Esophagus (tissue), 2 donors: ENCODE measurements at regions not wholly inside any gene's neighbourhood (a gene's known extent, or its start where the extent isn't known, plus 50 kb on each side); places are given as distances from the start of the nearest gene placed in this dataset.

Source experiments
- H3K27ac ChIP-seq, 2 donors: one replicate each; pipeline ENCODE4 v1.5.1; 2013; ENCODE audit warnings: low read depth in 2 of 2, mild to moderate bottlenecking in 2 of 2, inconsistent platforms in 1 of 2, low read length in 1 of 2, moderate library complexity in 1 of 2
- H3K27me3 ChIP-seq, 2 donors: one replicate each; pipeline ENCODE4 v1.6.1; 2013; ENCODE audit warnings: low read length in 2 of 2, control low read depth in 1 of 2, mild to moderate bottlenecking in 1 of 2; ENCODE audit not compliant: insufficient read depth in 2 of 2, control insufficient read depth in 1 of 2
- H3K36me3 ChIP-seq, 2 donors: one replicate each; pipeline ENCODE4 v1.6.1; 2013; ENCODE audit warnings: low read length in 1 of 2; ENCODE audit not compliant: control insufficient read depth in 2 of 2, insufficient read depth in 2 of 2
- H3K4me1 ChIP-seq, 2 donors: one replicate each; pipeline ENCODE4 v1.6.1; 2013; ENCODE audit warnings: low read length in 1 of 2; ENCODE audit not compliant: control insufficient read depth in 2 of 2, insufficient read depth in 2 of 2
- H3K4me3 ChIP-seq, 2 donors: one replicate each; pipeline ENCODE4 v1.5.1; 2013; ENCODE audit warnings: low read length in 2 of 2, mild to moderate bottlenecking in 2 of 2, low read depth in 1 of 2, moderate library complexity in 1 of 2
- H3K9me3 ChIP-seq, 2 donors: one replicate each; pipeline ENCODE4 v1.6.1; 2013; ENCODE audit warnings: mild to moderate bottlenecking in 2 of 2, low read depth in 1 of 2, low read length in 1 of 2, moderate library complexity in 1 of 2; ENCODE audit not compliant: control insufficient read depth in 2 of 2, insufficient read depth in 1 of 2
- WGBS, 2 donors: extraction: QIAGEN DNeasy Blood & Tissue Kit; methylation state at CpG; one replicate each; pipeline ENCODE4 v1.1.7; 2013; 5-methylcytosine and 5-hydroxymethylcytosine counted together
- donor health status: healthy with polysubstance abuse.
- donor health status: Bipolar disorder and iron deficiency.

DNA sequence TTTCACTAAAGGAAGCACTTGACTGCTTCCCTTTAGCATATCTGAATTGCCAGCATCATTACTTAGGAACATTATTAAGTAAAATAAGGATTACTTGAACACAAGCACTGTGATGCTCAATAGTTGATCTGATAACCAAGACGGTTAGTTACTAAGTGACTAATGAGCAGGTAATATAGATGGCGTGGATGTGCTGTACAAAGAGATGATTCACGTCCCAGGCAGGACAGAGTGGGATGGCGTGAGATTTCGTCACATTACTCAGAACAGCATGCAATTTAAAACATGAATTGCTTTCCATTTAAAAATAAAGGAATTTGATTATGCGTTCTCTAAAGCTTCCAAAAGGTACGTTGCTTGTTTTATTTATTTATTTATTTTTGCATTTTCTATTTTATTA is 240.0 kb upstream of the ARHGEF26 start:
- Histone ChIP-seq H3K36me3 (no peaks in the 10 kb centered on the region), H3K4me3 (no peak overlapping the region), H3K27ac (no peak overlapping the region), H3K9me3 (no peaks in the 10 kb centered on the region), H3K4me1 (no peaks in the 10 kb centered on the region), H3K27me3 (no peaks in the 10 kb centered on the region)
- whole genome bisulfite sequencing, 2 donors = 84 to 88% methylated on average over 7 of the region's 7 CpGs

DNA sequence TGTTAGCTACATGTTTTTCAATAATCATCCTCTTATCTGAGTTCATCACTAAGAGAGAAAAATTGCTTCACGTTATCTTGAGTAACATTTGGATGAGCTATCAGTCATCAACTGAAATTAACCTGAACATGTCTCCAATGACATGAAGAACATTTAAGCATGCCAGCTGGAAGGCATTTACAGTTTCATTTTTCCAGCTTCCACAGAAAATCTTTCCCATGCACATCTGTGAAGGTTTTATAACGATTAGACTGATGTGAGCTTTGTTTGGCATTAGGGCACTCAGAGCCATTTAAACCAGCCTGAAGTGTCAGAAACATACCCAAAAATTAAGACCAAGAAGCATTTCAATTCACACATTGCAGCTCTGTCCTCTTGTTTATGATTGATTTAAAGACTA is 235.8 kb upstream of the ARHGEF26 start:
- no peaks in the 10 kb centered on the region for H3K27me3 ChIP-seq
- WGBS, 2 donors = 58 to 62% methylated on average over 2 of the region's 2 CpGs
- no peak overlapping the region for H3K27ac ChIP-seq
- no peaks in the 10 kb centered on the region for H3K36me3 ChIP-seq
- no peaks in the 10 kb centered on the region for H3K4me1 ChIP-seq
- H3K9me3 ChIP-seq = no peaks in the 10 kb centered on the region
- H3K4me3 ChIP-seq = no peak overlapping the region

DNA sequence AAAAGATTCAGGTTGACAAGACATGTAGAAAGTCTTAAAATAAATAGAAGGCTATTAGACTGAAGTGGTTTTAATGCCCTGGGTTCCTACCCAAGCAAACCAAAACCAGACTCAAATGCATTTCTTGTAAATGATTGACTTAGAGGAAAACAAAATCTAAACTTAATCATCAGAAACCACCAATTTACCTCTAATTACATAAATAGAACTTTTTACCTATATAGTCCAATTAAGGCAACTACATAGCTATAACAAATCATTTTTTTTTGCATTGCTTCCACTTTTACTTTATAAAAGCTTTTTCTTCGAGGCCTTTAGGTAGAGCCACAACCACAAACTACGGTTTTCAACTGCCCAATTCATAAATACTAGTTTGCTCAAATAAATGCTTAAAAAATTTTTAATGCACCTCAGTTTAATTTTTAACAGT is 231.3 kb upstream of the ARHGEF26 start:
- no peaks in the 10 kb centered on the region for H3K27me3 ChIP-seq
- no peaks in the 10 kb centered on the region for H3K9me3 ChIP-seq
- no peak overlapping the region for H3K4me3 ChIP-seq
- H3K27ac ChIP-seq = no peak overlapping the region
- no peaks in the 10 kb centered on the region for H3K4me1 ChIP-seq
- no peaks in the 10 kb centered on the region for H3K36me3 ChIP-seq
- 53 to 69% methylated on average over 2 of the region's 2 CpGs for WGBS, 2 donors

DNA sequence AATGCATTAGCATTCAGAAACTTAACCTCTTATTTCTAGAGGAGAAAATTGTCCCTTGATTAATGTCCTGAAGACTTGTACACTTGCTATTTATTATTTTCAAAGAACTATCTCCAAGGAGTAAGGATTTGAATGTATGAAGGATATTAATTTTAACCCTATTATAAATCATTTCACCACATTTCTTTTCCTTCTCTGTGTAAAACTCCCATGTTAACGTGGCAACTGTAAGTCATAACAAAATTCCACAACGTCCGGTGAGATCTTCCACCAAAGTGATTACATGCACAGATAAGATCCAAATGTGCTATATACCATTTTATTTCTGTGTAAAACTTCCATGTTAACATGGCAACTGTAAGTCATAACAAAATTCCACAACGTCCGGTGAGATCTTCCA is 229.1 kb upstream of the ARHGEF26 start:
- H3K27ac ChIP-seq = no peak overlapping the region
- no peaks in the 10 kb centered on the region for H3K27me3 ChIP-seq
- H3K9me3 ChIP-seq = no peaks in the 10 kb centered on the region
- WGBS, 2 donors = 55 to 59% methylated on average over 5 of the region's 5 CpGs
- H3K4me3 ChIP-seq = no peak overlapping the region
- no peaks in the 10 kb centered on the region for H3K4me1 ChIP-seq
- no peaks in the 10 kb centered on the region for H3K36me3 ChIP-seq

DNA sequence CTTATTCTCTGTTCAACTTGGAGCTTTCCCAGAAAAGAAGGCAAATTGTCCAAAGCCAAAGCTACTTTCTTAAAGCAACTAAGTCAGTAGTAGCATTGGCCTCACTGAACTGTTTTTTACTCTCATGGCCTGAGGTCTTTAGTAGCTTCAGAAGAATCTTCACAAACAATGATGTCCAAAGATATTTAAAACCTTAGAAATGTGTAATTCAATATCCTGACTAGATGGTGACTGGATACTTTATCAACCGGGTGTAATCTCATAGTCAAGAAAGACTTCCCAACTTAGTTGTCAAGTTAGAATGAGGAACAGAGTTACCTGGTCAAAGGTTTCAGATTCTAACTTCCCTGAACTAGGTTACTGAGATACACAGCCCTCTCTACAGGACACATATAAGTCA is 226.3 kb upstream of the ARHGEF26 start:
- no peaks in the 10 kb centered on the region for H3K4me1 ChIP-seq
- WGBS, 2 donors = 87 to 94% methylated on average over 1 of the region's 1 CpG
- H3K9me3 ChIP-seq = no peaks in the 10 kb centered on the region
- no peak overlapping the region for H3K27ac ChIP-seq
- H3K36me3 ChIP-seq = no peaks in the 10 kb centered on the region
- H3K4me3 ChIP-seq = no peak overlapping the region
- no peaks in the 10 kb centered on the region for H3K27me3 ChIP-seq

DNA sequence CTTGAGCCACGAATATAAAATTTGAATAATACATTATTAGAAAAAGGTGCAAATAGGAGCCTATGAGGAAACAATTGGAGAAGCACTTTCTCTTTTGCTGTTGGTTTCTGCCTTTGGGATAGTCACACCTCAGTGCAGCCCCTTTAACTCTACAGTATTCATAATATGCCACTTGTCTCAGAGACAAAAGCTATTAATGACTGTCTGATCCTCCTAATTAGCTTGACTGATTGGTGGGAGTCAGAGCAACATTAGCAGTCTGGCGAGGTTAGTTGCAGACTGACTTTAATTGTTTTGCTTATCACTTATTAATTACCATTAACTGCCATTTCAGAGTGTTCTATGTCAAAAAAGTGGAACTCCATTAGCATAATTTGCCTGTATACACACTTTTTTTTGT is 225.0 kb upstream of the ARHGEF26 start:
- Histone ChIP-seq H3K9me3 (no peaks in the 10 kb centered on the region), H3K36me3 (no peaks in the 10 kb centered on the region), H3K4me3 (no peak overlapping the region), H3K27me3 (no peaks in the 10 kb centered on the region), H3K27ac (no peak overlapping the region), H3K4me1 (no peaks in the 10 kb centered on the region)
- 70 to 82% methylated on average over 2 of the region's 2 CpGs for WGBS, 2 donors

DNA sequence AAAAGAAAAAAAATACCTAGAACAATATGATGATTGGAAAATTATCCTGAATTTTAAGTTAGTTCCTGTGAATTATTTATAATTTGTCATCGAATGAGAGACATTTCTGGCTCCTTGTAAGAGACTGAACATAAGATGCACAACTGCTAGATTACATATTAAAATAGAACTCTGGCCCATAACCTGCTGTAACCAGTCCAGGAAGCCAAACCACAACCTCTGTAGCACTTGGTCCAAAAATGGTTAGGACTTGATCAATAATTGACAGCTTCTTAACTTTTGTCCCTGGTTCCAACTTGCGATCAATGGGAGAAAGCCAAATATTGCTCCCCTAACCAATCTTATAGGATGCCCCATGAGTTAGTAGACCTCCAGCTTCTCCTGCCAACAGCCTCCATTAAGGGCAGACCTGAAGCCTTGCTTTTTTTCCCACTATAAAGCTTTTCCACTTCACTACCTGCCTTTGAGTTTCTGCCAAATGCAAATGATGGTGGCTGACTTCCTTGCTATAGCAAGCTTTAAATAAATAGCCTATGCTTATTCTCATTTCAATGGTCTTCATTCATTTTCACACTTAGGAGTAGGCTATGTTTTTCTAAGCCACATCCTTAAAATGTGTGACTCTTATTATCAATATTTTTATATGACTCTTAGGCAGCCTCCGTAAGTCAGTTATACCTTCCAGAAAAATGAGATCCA is 224.0 kb upstream of the ARHGEF26 start:
- Histone ChIP-seq H3K9me3 (no peaks in the 10 kb centered on the region), H3K4me1 (no peaks in the 10 kb centered on the region), H3K27ac (no peak overlapping the region), H3K27me3 (no peaks in the 10 kb centered on the region), H3K36me3 (no peaks in the 10 kb centered on the region), H3K4me3 (no peak overlapping the region)
- 70 to 74% methylated on average over 3 of the region's 3 CpGs for WGBS, 2 donors

DNA sequence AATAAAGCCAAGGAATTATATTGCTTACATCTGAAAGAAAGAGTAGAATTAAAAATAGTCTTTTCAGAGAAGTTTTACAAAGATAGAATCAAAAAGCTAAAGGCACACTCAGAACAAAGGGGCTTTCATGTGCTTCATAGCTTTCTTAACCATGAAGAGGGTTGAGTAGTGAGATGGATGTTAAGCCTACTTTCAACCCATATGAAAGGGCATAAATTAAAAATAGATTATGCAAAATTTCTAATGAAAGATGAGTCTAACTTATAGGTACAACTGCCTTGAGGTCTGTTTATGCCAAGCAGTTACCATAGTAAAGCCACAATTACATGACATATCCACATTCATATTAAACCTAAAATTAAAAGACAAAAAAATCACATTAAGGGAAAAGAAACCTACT is 223.3 kb upstream of the ARHGEF26 start:
- Histone ChIP-seq H3K4me1 (no peaks in the 10 kb centered on the region), H3K9me3 (no peaks in the 10 kb centered on the region), H3K4me3 (no peak overlapping the region), H3K27ac (no peak overlapping the region), H3K27me3 (no peaks in the 10 kb centered on the region), H3K36me3 (no peaks in the 10 kb centered on the region)

DNA sequence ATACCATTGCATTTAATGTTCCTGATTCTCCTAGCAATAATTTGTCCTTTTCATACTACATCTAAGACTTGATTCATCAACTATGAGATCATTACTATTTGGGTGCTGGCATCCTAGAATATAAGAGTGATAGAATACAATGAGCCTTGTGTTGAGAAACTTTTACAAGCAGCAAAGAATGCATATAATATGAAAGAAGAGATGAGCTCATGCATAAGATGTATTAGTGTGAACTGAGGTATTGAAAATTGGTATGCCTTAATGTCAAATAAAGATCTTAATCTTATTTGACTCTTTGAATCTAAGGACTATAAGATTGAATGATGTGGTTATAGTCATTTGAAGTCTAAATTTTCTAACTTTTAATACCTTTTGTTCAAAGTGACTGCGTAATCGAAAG is 220.0 kb upstream of the ARHGEF26 start:
- no peak overlapping the region for H3K4me3 ChIP-seq
- no peaks in the 10 kb centered on the region for H3K27me3 ChIP-seq
- no peaks in the 10 kb centered on the region for H3K9me3 ChIP-seq
- no peak overlapping the region for H3K27ac ChIP-seq
- no peaks in the 10 kb centered on the region for H3K36me3 ChIP-seq
- 84 to 90% methylated on average over 2 of the region's 2 CpGs for WGBS, 2 donors
- no peaks in the 10 kb centered on the region for H3K4me1 ChIP-seq

DNA sequence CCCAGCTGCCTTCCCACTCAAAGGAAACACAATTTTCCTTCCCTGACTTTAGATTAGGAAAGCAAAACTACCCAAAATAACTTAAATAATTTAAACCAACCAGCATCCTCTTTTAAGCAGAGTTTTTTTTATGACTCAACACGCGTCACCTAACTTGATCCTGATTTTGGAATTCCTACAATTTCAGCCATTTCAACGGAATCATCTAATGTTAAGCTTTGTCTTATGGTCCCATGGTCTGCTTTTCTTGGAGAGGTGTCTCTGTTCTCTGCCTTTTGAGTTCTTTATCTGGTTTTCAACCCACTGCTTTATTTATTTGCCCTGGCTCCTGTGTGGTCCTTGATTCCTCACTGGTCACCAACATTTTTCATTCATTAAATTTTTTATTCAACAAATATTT is 219.2 kb upstream of the ARHGEF26 start:
- 86% methylated on average over 3 of the region's 3 CpGs for WGBS, 2 donors
- no peaks in the 10 kb centered on the region for H3K9me3 ChIP-seq
- no peak overlapping the region for H3K4me3 ChIP-seq
- H3K36me3 ChIP-seq = no peaks in the 10 kb centered on the region
- H3K27ac ChIP-seq = no peak overlapping the region
- H3K27me3 ChIP-seq = no peaks in the 10 kb centered on the region
- no peaks in the 10 kb centered on the region for H3K4me1 ChIP-seq
